ENCODE measurements at regions not wholly inside any gene's neighbourhood (a gene's known extent, or its start where the extent isn't known, plus 50 kb on each side); places are given as distances from the start of the nearest gene placed in this dataset.

- no peaks in the 10 kb centered on the region for H3K27me3 ChIP-seq
- peak overlapping the region; percentile 87 to 98 (median 94) for H3K27ac ChIP-seq
- no peaks in the 10 kb centered on the region for H3K9me3 ChIP-seq
- DNase-seq: peak in 2 of 3 donors; percentile 32 to 46
- H3K4me3 ChIP-seq: no peak overlapping the region
- H3K36me3 ChIP-seq: no peaks in the 10 kb centered on the region
- TF ChIP-seq POLR2A (IDR thresholded peaks at IDR 0.05) (no peak), CTCF (IDR thresholded peaks at IDR 0.05) (no peak)
- H3K4me1 ChIP-seq: peaks cover 0 to 25% (median 14%) of the 10 kb centered on the region in 4 donors
- intact Hi-C loops (cut with DNase I): no loop called here
- ATAC-seq: no peak
- WGBS (ENCODE audit: insufficient coverage, low coverage, low lambda C conversion rate, missing lambda C conversion rate): 93% methylated on average over 8 of the region's 10 CpGs
These were observed 142.9 kb downstream of the TOMM20 start for GRCh38 chr1:234985516-234986294.

- peak overlapping the region; percentile 87 to 98 (median 94) for H3K27ac ChIP-seq
- no peak for TF ChIP-seq POLR2A (IDR thresholded peaks at IDR 0.05)
- no peak for TF ChIP-seq CTCF (IDR thresholded peaks at IDR 0.05)
- intact Hi-C loops (cut with DNase I): no loop called here
- H3K4me3 ChIP-seq: no peak overlapping the region
- WGBS (ENCODE audit: insufficient coverage, low coverage, low lambda C conversion rate, missing lambda C conversion rate): 95% methylated on average over 3 of the region's 7 CpGs
- ATAC-seq (no peak), DNase-seq (peak in 2 of 3 donors; percentile 26 to 43)
- H3K36me3 ChIP-seq: no peaks in the 10 kb centered on the region
- H3K27me3 ChIP-seq: no peaks in the 10 kb centered on the region
- no peaks in the 10 kb centered on the region for H3K9me3 ChIP-seq
- H3K4me1 ChIP-seq: peaks cover 0 to 30% (median 14%) of the 10 kb centered on the region in 4 donors
These were observed 143.6 kb downstream of the TOMM20 start for GRCh38 chr1:234985007-234985370.

GRCh38 chr1:234983564-234984238, 144.9 kb downstream of the TOMM20 start:
- Histone ChIP-seq H3K36me3 (no peaks in the 10 kb centered on the region), H3K27ac (peak overlapping the region; percentile 87 to 98 (median 94)), H3K27me3 (no peaks in the 10 kb centered on the region), H3K4me3 (no peak overlapping the region), H3K9me3 (no peaks in the 10 kb centered on the region), H3K4me1 (peaks cover 0 to 41% (median 21%) of the 10 kb centered on the region in 4 donors)
- 82% methylated on average over 5 of the region's 7 CpGs for WGBS (ENCODE audit: insufficient coverage, low coverage, low lambda C conversion rate, missing lambda C conversion rate)
- intact Hi-C loops (cut with DNase I): no loop called here
- DNase-seq (peak in 1 of 3 donors; percentile 22), ATAC-seq (no peak)
- TF ChIP-seq POLR2A (IDR thresholded peaks at IDR 0.05) (no peak), CTCF (IDR thresholded peaks at IDR 0.05) (no peak)

- H3K4me3 ChIP-seq: no peak overlapping the region
- peak in 1 of 3 donors; percentile 15 for DNase-seq
- no peaks in the 10 kb centered on the region for H3K9me3 ChIP-seq
- no peak for ATAC-seq
- intact Hi-C loops (cut with DNase I): no loop called here
- peak overlapping the region; percentile 95 to 99 (median 98) for H3K27ac ChIP-seq
- H3K27me3 ChIP-seq: no peaks in the 10 kb centered on the region
- H3K4me1 ChIP-seq: peaks cover 0 to 46% (median 22%) of the 10 kb centered on the region in 4 donors
- TF ChIP-seq CTCF (IDR thresholded peaks at IDR 0.05) (no peak), POLR2A (IDR thresholded peaks at IDR 0.05) (no peak)
- 63% methylated on average over 2 of the region's 2 CpGs for WGBS (ENCODE audit: insufficient coverage, low coverage, low lambda C conversion rate, missing lambda C conversion rate)
- H3K36me3 ChIP-seq: no peaks in the 10 kb centered on the region
These were observed 146.9 kb downstream of the TOMM20 start for GRCh38 chr1:234981758-234982157.
